HepG2 (cell line): ENCODE measurements at regions not wholly inside any gene's neighbourhood (a gene's known extent, or its start where the extent isn't known, plus 50 kb on each side); places are given as distances from the start of the nearest gene placed in this dataset.

ENCODE experiments used
- ATAC-seq: fragments of 200-7000 bp; cut with Tn5 transposase; 3 replicates; pipeline ENCODE4 v1.9.1; 2020; ENCODE audit warnings: mild to moderate bottlenecking, moderate library complexity
- BruUV-seq: library from RNA; stranded (reverse); fragments of 400-500 nt; replicated peaks from 2 replicates; lab custom pipeline; 2021; lab: Mats Ljungman, UMichigan
- CTCF ChIA-PET: fragments of 300-600 bp; formaldehyde crosslinking; extraction: SDS; loops from one replicate; lab custom pipeline; 2021; ENCODE audit warnings: low total read pairs, inconsistent platforms, low intra/inter-chr PET ratio; lab: Yijun Ruan, JAX
- POLR2A ChIA-PET: fragments of 350-600 bp; sonication (Branson Sonifier 250); formaldehyde crosslinking; loops from one replicate; lab custom pipeline; 2020; ENCODE audit warnings: antibody characterized with exemption, inconsistent platforms; lab: Yijun Ruan, JAX
- DNase-seq: peaks from one replicate; pipeline ENCODE4 v3.0.0-alpha.2; 2015; ENCODE audit warnings: low spot score
- FAIRE-seq: peaks from 3 replicates; lab custom pipeline; 2011; peaks lifted over from hg19 to GRCh38; lab: Jason Lieb, UNC
- H2AFZ ChIP-seq: one replicate; pipeline ENCODE4 v1.6.1; 2011; ENCODE audit warnings: low read length, inconsistent platforms
- H3K27ac ChIP-seq: fragments of 300-600 bp; 3 replicates; pipeline ENCODE4 v1.8.0; 2011; ENCODE audit warnings: mixed run types, mild to moderate bottlenecking, mixed read lengths, low read length, inconsistent platforms; ENCODE audit not compliant: insufficient read depth; ENCODE audit errors: extremely low read length
- H3K27me3 ChIP-seq, 2 experiments: fragments of 200-600 bp in 1 of 2; 2 replicates in 1 of 2; 3 replicates in 1 of 2; pipeline versions ENCODE4 v1.6.0 to v1.8.0; 2011; ENCODE audit warnings: low read length in 2 of 2, mild to moderate bottlenecking in 2 of 2, moderate library complexity in 2 of 2, inconsistent platforms in 1 of 2; ENCODE audit not compliant: insufficient read depth in 2 of 2, control insufficient read depth in 1 of 2
- H3K36me3 ChIP-seq, 2 experiments: fragments of 200-600 bp in 1 of 2; replicated peaks in 1 of 2; 2 replicates in 1 of 2; 3 replicates in 1 of 2; pipeline versions ENCODE4 v1.5.1 to v1.8.0; 2011; ENCODE audit warnings: low read length in 2 of 2, inconsistent platforms in 1 of 2; ENCODE audit not compliant: insufficient read depth in 2 of 2, control insufficient read depth in 1 of 2
- H3K4me1 ChIP-seq: 2 replicates; pipeline ENCODE4 v1.5.1; 2012; ENCODE audit warnings: low read length, inconsistent platforms; ENCODE audit not compliant: insufficient read depth
- H3K4me2 ChIP-seq: 2 replicates; pipeline ENCODE4 v1.6.0; 2011; ENCODE audit warnings: low read depth, low read length, inconsistent platforms
- H3K4me3 ChIP-seq, 3 experiments: fragments of 200-600 bp in 1 of 3; sonication (generic), shearing (Covaris generic) in 1 of 3; replicated peaks in 1 of 3; 2 replicates each; pipeline ENCODE4 v1.5.1; 2011 to 2016; ENCODE audit warnings: low read length in 3 of 3, inconsistent platforms in 2 of 3, low read depth in 2 of 3, mild to moderate bottlenecking in 2 of 3, control low read depth in 1 of 3, mixed read lengths in 1 of 3; ENCODE audit not compliant: insufficient read depth in 1 of 3
- H3K79me2 ChIP-seq: one replicate; pipeline ENCODE4 v1.6.1; 2011; ENCODE audit warnings: low read length, inconsistent platforms; ENCODE audit not compliant: insufficient read depth
- H3K9ac ChIP-seq: 2 replicates; pipeline ENCODE4 v1.6.0; 2011; ENCODE audit warnings: mild to moderate bottlenecking, low read depth, low read length, inconsistent platforms; ENCODE audit not compliant: insufficient read depth
- H3K9me3 ChIP-seq: 2 replicates; pipeline ENCODE4 v1.5.1; 2012; ENCODE audit warnings: mild to moderate bottlenecking, low read length
- H4K20me1 ChIP-seq: 2 replicates; pipeline ENCODE4 v1.6.0; 2011; ENCODE audit warnings: inconsistent platforms, mild to moderate bottlenecking, low read length, moderate library complexity; ENCODE audit not compliant: insufficient read depth
- HMG20B ChIP-seq: conservative IDR thresholded peaks from 2 replicates; pipeline ENCODE4 v1.6.1; 2016; ENCODE audit warnings: missing genetic modification reagents, missing compliant biosample characterization
- MAZ ChIP-seq, 2 experiments: sonication (generic) in 1 of 2; formaldehyde crosslinking in 1 of 2; IDR thresholded peaks; 2 replicates each; pipeline versions ENCODE4 v1.5.0 to v1.6.1; 2012 to 2020; ENCODE audit warnings: low read depth in 2 of 2, mild to moderate bottlenecking in 2 of 2, borderline replicate concordance in 1 of 2, improper control_type of control experiment in 1 of 2, low read length in 1 of 2, missing genetic modification reagents in 1 of 2, moderate library complexity in 1 of 2
- NBN ChIP-seq: fragments of 450-650 bp; conservative IDR thresholded peaks from 2 replicates; pipeline ENCODE4 v1.6.1; 2017
- ZBTB20 ChIP-seq: sonication (generic); formaldehyde crosslinking; IDR thresholded peaks from 2 replicates; pipeline ENCODE4 v1.8.1; 2023; ENCODE audit warnings: missing genetic modification reagents, low read depth, mild to moderate bottlenecking, borderline replicate concordance
- ZBTB3 ChIP-seq: sonication (generic); formaldehyde crosslinking; IDR thresholded peaks from 2 replicates; pipeline ENCODE4 v1.4.0; 2020; ENCODE audit warnings: low read depth, mild to moderate bottlenecking, moderate library complexity, missing genetic modification reagents, borderline replicate concordance
- ZKSCAN8 ChIP-seq: IDR thresholded peaks from 2 replicates; pipeline ENCODE4 v1.6.1; 2016; ENCODE audit warnings: borderline replicate concordance, missing genetic modification reagents, missing compliant biosample characterization
- ZNF331 ChIP-seq: sonication (generic); formaldehyde crosslinking; IDR thresholded peaks from 2 replicates; pipeline ENCODE4 v1.4.0; 2020; ENCODE audit warnings: missing genetic modification reagents
- ZNF713 ChIP-seq: sonication (generic); formaldehyde crosslinking; IDR thresholded peaks from 2 replicates; pipeline ENCODE4 v1.4.0; 2020; ENCODE audit warnings: mild to moderate bottlenecking, missing genetic modification reagents
- ZZZ3 ChIP-seq: sonication (generic); formaldehyde crosslinking; IDR thresholded peaks from 2 replicates; pipeline ENCODE4 v1.4.0; 2020; ENCODE audit warnings: missing genetic modification reagents, mild to moderate bottlenecking, borderline replicate concordance
- WGBS: methylation state at CpG from one replicate; pipeline ENCODE4 v1.1.6; 2017; ENCODE audit warnings: low lambda C conversion rate; 5-methylcytosine and 5-hydroxymethylcytosine counted together
- in situ Hi-C: cut with HindIII; loops from 2 replicates; pipeline ENCODE4 v1.10.0; 2017; ENCODE audit warnings: low pct_unique_long_range_greater_than_20kb; ENCODE audit not compliant: extremely low pct_ligation_motif_present
- intact Hi-C: fragments of 100-400 bp; cut with micrococcal nuclease; formaldehyde crosslinking; loops from one replicate; pipeline ENCODE4 v1.10.0; 2022; ENCODE audit not compliant: unreplicated experiment
- TF ChIP-seq, protein P1 (sequence below): sonication (generic); formaldehyde crosslinking; IDR thresholded peaks from 2 replicates; pipeline ENCODE4 v1.4.0; 2020; ENCODE audit warnings: mild to moderate bottlenecking, missing genetic modification reagents
- TF ChIP-seq, protein P2 (sequence below): fragments of 450-650 bp; IDR thresholded peaks from 2 replicates; pipeline ENCODE4 v1.6.1; 2017; ENCODE audit warnings: mild to moderate bottlenecking

DNA sequence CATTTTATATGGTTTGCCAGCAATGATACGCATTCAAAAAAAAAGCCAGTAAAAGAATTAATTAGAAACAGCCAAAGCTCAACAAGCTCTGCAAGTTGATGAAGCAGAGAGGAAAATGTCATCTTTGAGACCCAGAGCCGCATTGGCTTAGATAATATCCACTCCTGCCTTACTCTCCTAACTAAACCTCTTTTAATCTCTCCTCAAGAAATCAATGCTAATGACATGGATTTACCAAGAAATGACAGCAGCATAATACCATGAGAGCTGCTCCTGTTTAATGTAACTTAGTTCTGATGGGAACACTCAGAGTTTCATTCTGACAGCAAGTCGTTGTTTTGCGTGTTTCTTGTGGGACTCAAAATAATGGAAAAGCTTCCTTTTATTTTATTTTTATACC is 1099.4 kb upstream of the PIK3C3 start (continued):
- no peak for TF ChIP-seq ZKSCAN8 (CRISPR knock-in tag)

DNA sequence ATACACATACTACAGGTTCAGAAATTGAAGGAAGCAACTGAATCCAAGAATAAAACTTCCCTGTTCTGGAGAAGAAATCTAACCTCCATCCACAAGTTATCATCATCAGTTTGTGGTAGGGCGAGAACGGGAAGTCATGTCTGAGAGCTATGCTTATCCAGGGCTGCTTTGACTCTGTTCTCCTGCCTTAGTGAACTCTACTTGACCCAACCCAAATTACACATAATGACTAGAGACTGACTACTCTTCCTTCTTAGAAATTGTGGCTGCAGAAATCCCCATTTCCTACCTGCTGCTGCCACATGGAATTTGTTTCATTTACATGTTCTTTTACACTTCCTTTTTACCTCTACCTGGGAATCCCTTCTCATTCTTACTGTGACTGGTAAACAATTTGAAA is 1102.6 kb upstream of the PIK3C3 start:
- TF ChIP-seq HMG20B (no peak), MAZ (IDR thresholded peaks at IDR 0.05; ENCODE audit: borderline replicate concordance, low read depth, low read length) (no peak), MAZ (CRISPR knock-in tag; IDR thresholded peaks at IDR 0.05; ENCODE audit: low read depth) (no peak), ZNF331 (CRISPR knock-in tag) (no peak), ZNF713 (CRISPR knock-in tag) (no peak), ZBTB20 (CRISPR knock-in tag) (no peak), ZBTB3 (CRISPR knock-in tag) (no peak), ZZZ3 (CRISPR knock-in tag) (no peak), NBN (no peak)
- TF ChIP-seq, protein P1, sequence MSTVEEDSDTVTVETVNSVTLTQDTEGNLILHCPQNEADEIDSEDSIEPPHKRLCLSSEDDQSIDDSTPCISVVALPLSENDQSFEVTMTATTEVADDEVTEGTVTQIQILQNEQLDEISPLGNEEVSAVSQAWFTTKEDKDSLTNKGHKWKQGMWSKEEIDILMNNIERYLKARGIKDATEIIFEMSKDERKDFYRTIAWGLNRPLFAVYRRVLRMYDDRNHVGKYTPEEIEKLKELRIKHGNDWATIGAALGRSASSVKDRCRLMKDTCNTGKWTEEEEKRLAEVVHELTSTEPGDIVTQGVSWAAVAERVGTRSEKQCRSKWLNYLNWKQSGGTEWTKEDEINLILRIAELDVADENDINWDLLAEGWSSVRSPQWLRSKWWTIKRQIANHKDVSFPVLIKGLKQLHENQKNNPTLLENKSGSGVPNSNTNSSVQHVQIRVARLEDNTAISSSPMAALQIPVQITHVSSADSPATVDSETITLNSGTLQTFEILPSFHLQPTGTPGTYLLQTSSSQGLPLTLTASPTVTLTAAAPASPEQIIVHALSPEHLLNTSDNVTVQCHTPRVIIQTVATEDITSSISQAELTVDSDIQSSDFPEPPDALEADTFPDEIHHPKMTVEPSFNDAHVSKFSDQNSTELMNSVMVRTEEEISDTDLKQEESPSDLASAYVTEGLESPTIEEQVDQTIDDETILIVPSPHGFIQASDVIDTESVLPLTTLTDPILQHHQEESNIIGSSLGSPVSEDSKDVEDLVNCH = no peak
- TF ChIP-seq, protein P2, sequence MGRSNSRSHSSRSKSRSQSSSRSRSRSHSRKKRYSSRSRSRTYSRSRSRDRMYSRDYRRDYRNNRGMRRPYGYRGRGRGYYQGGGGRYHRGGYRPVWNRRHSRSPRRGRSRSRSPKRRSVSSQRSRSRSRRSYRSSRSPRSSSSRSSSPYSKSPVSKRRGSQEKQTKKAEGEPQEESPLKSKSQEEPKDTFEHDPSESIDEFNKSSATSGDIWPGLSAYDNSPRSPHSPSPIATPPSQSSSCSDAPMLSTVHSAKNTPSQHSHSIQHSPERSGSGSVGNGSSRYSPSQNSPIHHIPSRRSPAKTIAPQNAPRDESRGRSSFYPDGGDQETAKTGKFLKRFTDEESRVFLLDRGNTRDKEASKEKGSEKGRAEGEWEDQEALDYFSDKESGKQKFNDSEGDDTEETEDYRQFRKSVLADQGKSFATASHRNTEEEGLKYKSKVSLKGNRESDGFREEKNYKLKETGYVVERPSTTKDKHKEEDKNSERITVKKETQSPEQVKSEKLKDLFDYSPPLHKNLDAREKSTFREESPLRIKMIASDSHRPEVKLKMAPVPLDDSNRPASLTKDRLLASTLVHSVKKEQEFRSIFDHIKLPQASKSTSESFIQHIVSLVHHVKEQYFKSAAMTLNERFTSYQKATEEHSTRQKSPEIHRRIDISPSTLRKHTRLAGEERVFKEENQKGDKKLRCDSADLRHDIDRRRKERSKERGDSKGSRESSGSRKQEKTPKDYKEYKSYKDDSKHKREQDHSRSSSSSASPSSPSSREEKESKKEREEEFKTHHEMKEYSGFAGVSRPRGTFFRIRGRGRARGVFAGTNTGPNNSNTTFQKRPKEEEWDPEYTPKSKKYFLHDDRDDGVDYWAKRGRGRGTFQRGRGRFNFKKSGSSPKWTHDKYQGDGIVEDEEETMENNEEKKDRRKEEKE = no peak
- TF ChIP-seq, all 625 proteins: peak for 0
- Histone ChIP-seq H3K4me1 (no peaks in the 10 kb centered on the region), H3K36me3 (no peaks in the 10 kb centered on the region), H3K79me2 (no peaks in the 10 kb centered on the region), H2AFZ (no peak overlapping the region), H3K27me3 (no peaks in the 10 kb centered on the region), H3K4me3 (no peak overlapping the region), H3K9ac (no peak overlapping the region), H3K27ac (no peak overlapping the region), H3K9me3 (no peaks in the 10 kb centered on the region), H3K4me2 (no peak overlapping the region), H4K20me1 (no peaks in the 10 kb centered on the region)
- 0% methylated on average over 2 of the region's 2 CpGs for WGBS
- CTCF ChIA-PET = no interaction called here
- POLR2A ChIA-PET = no interaction called here
- FAIRE-seq (no peak), ATAC-seq (no peak), DNase-seq (no peak)
- in situ Hi-C loops (no loop called here), intact Hi-C loops (no loop called here)
- BruUV-seq = no TSS peak
